OCI-LY1 (cell line): ENCODE measurements at regions not wholly inside any gene's neighbourhood (a gene's known extent, or its start where the extent isn't known, plus 50 kb on each side); places are given as distances from the start of the nearest gene placed in this dataset.

Experiments used
- H2AFZ ChIP-seq: fragments of 200-600 bp; sonication (generic), shearing (Covaris generic); 2 replicates; pipeline ENCODE4 v1.6.0; 2014; ENCODE audit warnings: antibody characterized with exemption, mild to moderate bottlenecking, low read length
- H3F3A ChIP-seq: fragments of 200-600 bp; sonication (generic), shearing (Covaris generic); 2 replicates; pipeline ENCODE4 v1.6.0; 2014; ENCODE audit warnings: mild to moderate bottlenecking, antibody characterized with exemption, low read length, moderate library complexity; ENCODE audit not compliant: insufficient read depth
- H3K27ac ChIP-seq: fragments of 200-600 bp; sonication (generic); 2 replicates; pipeline ENCODE4 v1.5.1; 2014; ENCODE audit warnings: low read length, mixed run types, mild to moderate bottlenecking, low read depth; ENCODE audit not compliant: poor library complexity, severe bottlenecking
- H3K27me3 ChIP-seq: fragments of 200-600 bp; sonication (generic); 2 replicates; pipeline ENCODE4 v1.6.0; 2014; ENCODE audit warnings: antibody characterized with exemption, mild to moderate bottlenecking, low read length, moderate library complexity; ENCODE audit not compliant: insufficient read depth
- H3K36me3 ChIP-seq: fragments of 200-600 bp; sonication (generic); 2 replicates; pipeline ENCODE4 v1.6.1; 2014; ENCODE audit warnings: mild to moderate bottlenecking, antibody characterized with exemption, low read length, moderate library complexity, mixed read lengths; ENCODE audit not compliant: insufficient read depth
- H3K4me1 ChIP-seq: fragments of 200-600 bp; sonication (generic); 2 replicates; pipeline ENCODE4 v1.5.1; 2014; ENCODE audit warnings: mild to moderate bottlenecking, low read length, moderate library complexity; ENCODE audit not compliant: insufficient read depth, severe bottlenecking
- H3K4me2 ChIP-seq: fragments of 200-600 bp; sonication (generic), shearing (Covaris generic); 2 replicates; pipeline ENCODE4 v1.6.1; 2014; ENCODE audit warnings: low read length
- H3K4me3 ChIP-seq: fragments of 200-600 bp; sonication (generic); 2 replicates; pipeline ENCODE4 v1.5.1; 2014; ENCODE audit warnings: low read length, low read depth, mild to moderate bottlenecking, mixed read lengths; ENCODE audit not compliant: poor library complexity, severe bottlenecking
- H3K79me2 ChIP-seq: fragments of 200-600 bp; shearing (Covaris generic); 2 replicates; pipeline ENCODE4 v1.6.1; 2016; ENCODE audit warnings: mixed run types, low read length, mixed read lengths; ENCODE audit not compliant: insufficient read depth
- H3K9ac ChIP-seq: fragments of 200-600 bp; sonication (generic), shearing (Covaris generic); 2 replicates; pipeline ENCODE4 v1.6.1; 2014; ENCODE audit warnings: mild to moderate bottlenecking, low read length, mixed read lengths
- H3K9me2 ChIP-seq: fragments of 200-600 bp; sonication (generic), shearing (Covaris generic); 2 replicates; pipeline ENCODE4 v1.6.1; 2014; ENCODE audit warnings: low read depth, mild to moderate bottlenecking, low read length, mixed read lengths
- H3K9me3 ChIP-seq: fragments of 200-600 bp; shearing (Covaris generic); 2 replicates; pipeline ENCODE4 v1.6.1; 2014; ENCODE audit warnings: low read length, mixed read lengths
- H4K20me1 ChIP-seq: fragments of 200-600 bp; sonication (generic), shearing (Covaris generic); 2 replicates; pipeline ENCODE4 v1.6.0; 2016; ENCODE audit warnings: mild to moderate bottlenecking, low read length; ENCODE audit not compliant: insufficient read depth
- CTCF ChIP-seq: fragments of 200-600 bp; sonication (generic), shearing (Covaris generic); IDR thresholded peaks from 2 replicates; pipeline ENCODE4 v1.5.1; 2017; ENCODE audit warnings: mild to moderate bottlenecking, antibody characterized with exemption, low read length, moderate library complexity, mixed read lengths
- EZH2 ChIP-seq: fragments of 200-600 bp; sonication (generic), shearing (Covaris generic); IDR thresholded peaks from 2 replicates; pipeline ENCODE4 v1.8.0; 2017; ENCODE audit warnings: borderline replicate concordance, mixed run types, mild to moderate bottlenecking, antibody characterized with exemption, low read length, moderate library complexity, mixed read lengths

GRCh38 chrX:127112726-127113125 is 293.2 kb downstream of the PRR32 start:
- Histone ChIP-seq H3K9me2 (no peaks in the 10 kb centered on the region), H3K4me1 (no peaks in the 10 kb centered on the region), H2AFZ (no peak overlapping the region), H3K27ac (no peak overlapping the region), H3K4me2 (no peak overlapping the region), H3K9me3 (no peaks in the 10 kb centered on the region), H3K27me3 (no peaks in the 10 kb centered on the region), H3K4me3 (no peak overlapping the region), H3F3A (no peaks in the 10 kb centered on the region), H3K36me3 (no peaks in the 10 kb centered on the region), H4K20me1 (no peaks in the 10 kb centered on the region), H3K79me2 (no peaks in the 10 kb centered on the region), H3K9ac (no peak overlapping the region)
- TF ChIP-seq EZH2 (no peak), CTCF (no peak)

DNA sequence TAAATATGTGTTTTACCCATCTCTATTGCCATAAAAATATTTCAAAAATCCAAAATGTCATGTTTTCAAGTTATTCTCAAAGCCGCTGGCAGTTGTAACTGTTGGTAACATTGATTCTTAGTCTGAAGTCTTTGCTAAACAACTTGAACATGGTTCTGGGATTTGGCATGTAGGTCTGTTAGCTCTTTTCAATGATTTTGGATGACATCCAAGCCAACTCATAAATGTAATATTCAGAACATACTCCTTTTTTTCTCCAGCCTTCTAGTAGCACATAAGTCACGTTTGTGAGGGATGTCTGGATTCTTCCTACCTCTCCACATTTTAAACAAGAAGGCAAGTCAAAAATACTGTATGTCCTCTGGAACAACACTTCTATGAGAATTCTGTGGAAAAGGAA is 305.3 kb downstream of the PRR32 start:
- Histone ChIP-seq H3K27me3 (no peaks in the 10 kb centered on the region), H3K9me3 (no peaks in the 10 kb centered on the region), H4K20me1 (no peaks in the 10 kb centered on the region), H3K79me2 (no peaks in the 10 kb centered on the region), H2AFZ (no peak overlapping the region), H3F3A (no peaks in the 10 kb centered on the region), H3K9ac (no peak overlapping the region), H3K4me2 (no peak overlapping the region), H3K4me1 (no peaks in the 10 kb centered on the region), H3K4me3 (no peak overlapping the region), H3K9me2 (no peaks in the 10 kb centered on the region), H3K27ac (no peak overlapping the region), H3K36me3 (no peaks in the 10 kb centered on the region)
- TF ChIP-seq CTCF, result no peak
- TF ChIP-seq EZH2, result no peak

DNA sequence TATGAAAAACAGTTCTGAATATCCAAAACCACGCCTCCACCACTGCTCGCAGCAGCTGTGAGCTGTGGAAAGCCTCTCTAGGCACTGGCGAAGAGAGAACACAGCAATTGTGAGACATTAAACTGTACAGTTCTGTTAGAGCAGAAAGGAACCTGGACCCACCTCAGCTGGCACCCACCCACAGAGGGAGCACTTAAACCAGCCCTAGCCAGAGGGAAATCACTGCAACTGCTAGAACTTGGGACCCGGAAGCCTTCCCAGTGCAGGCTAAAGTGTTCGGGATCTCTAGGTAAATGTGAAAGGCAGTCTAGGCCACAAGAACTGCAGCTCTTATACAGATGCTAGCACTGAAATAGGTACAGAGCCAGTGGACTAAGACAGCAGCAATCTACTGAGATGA is 308.8 kb downstream of the PRR32 start:
- no peaks in the 10 kb centered on the region for H3K4me1 ChIP-seq
- H3K36me3 ChIP-seq, result no peaks in the 10 kb centered on the region
- H3K27me3 ChIP-seq, result no peaks in the 10 kb centered on the region
- no peaks in the 10 kb centered on the region for H3K9me2 ChIP-seq
- no peak overlapping the region for H2AFZ ChIP-seq
- no peak overlapping the region for H3K4me3 ChIP-seq
- no peak overlapping the region for H3K9ac ChIP-seq
- H3F3A ChIP-seq, result no peaks in the 10 kb centered on the region
- H3K79me2 ChIP-seq, result no peaks in the 10 kb centered on the region
- H3K27ac ChIP-seq, result no peak overlapping the region
- H4K20me1 ChIP-seq, result no peaks in the 10 kb centered on the region
- no peaks in the 10 kb centered on the region for H3K9me3 ChIP-seq
- H3K4me2 ChIP-seq, result no peak overlapping the region
- TF ChIP-seq EZH2 (no peak), CTCF (no peak)
